ENCODE measurements at regions not wholly inside any gene's neighbourhood (a gene's known extent, or its start where the extent isn't known, plus 50 kb on each side); places are given as distances from the start of the nearest gene placed in this dataset.
"Not testable (repeated sequence)": the region's sequence is repeated elsewhere in the genome, so short reads cannot be mapped to it uniquely, and the experiment has no call there.

DNA sequence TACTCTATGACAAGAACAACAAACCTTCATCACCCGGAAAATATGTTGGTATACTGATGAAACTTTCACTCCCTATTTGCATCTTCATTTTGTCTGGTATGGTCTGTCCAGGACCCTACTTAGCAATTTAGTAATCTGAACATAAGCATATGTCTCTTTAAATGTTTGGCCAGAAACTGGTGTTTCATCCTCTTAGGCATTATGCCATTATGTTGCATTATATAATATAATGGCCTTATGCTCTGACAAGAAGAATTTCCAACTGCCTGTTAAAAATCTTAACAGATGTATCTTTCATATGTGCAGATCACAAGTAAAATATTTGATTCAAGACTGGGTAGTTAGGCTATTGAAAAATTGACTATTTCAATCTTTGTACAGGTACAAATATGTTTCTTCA lies 610.6 kb upstream of the PRR20A start:
- no peak overlapping the region for H3K27ac ChIP-seq
- ChIA-PET POLR2A (ENCODE audit: low non-redundant PET) (no interaction called here), CTCF (no interaction called here)
- no peak for DNase-seq (ENCODE audit: low spot score)
- TF ChIP-seq, protein P1, sequence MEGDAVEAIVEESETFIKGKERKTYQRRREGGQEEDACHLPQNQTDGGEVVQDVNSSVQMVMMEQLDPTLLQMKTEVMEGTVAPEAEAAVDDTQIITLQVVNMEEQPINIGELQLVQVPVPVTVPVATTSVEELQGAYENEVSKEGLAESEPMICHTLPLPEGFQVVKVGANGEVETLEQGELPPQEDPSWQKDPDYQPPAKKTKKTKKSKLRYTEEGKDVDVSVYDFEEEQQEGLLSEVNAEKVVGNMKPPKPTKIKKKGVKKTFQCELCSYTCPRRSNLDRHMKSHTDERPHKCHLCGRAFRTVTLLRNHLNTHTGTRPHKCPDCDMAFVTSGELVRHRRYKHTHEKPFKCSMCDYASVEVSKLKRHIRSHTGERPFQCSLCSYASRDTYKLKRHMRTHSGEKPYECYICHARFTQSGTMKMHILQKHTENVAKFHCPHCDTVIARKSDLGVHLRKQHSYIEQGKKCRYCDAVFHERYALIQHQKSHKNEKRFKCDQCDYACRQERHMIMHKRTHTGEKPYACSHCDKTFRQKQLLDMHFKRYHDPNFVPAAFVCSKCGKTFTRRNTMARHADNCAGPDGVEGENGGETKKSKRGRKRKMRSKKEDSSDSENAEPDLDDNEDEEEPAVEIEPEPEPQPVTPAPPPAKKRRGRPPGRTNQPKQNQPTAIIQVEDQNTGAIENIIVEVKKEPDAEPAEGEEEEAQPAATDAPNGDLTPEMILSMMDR (conservative IDR thresholded peaks at IDR 0.05; ENCODE audit: low read depth), result no peak

DNA sequence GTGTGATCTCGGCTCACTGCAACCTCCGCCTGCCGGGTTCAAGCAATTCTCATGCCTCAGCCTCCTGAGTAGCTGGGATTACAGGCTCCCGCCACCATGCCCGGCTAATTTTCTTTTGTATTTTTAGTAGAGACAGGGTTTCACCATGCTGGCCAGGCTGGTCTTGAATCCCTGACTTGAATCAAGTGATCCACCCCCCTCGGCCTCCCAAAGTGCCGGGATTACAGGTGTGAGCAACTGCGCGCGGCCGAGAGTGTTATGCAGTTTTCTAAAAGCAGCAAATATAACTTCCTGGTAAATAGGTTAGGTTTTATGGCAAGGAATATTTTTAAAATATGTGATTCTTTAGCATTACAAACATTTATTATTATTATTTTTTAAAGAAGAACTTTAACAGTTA lies 592.8 kb upstream of the PRR20A start:
- H3K27ac ChIP-seq; DNase-seq (ENCODE audit: low spot score); POLR2A ChIA-PET (ENCODE audit: low non-redundant PET); CTCF ChIA-PET: not testable (repeated sequence)

DNA sequence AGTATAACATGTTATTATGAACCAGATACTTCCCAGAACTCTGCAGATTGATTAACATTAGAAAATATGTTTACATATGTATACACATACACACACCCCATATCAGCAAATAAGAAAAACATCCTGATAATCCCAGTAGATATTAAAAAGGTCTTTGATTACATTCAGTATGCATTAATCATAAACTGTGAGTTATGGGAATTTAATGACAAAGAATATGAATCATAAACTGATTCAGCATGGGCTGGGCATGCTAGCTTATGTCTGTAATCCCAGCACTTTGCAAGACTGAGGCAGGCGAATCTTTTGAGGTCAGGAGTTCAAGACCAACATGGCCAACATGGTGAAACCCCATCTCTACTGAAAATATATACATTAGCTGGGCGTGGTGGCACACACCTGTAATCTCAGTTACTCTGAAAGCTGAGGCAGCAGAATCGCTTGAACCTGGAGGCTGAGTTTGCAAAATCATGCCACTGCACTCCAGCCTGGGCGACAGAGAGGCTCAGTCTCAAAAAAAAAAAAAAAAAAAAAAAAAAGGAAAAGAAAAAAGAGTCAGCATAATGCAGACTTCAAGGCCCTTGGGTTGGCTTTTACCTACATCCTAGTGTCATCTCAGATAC lies 581.9 kb upstream of the PRR20A start:
- TF ChIP-seq, protein P1 (conservative IDR thresholded peaks at IDR 0.05; ENCODE audit: low read depth), result no peak
- CTCF ChIA-PET, result no interaction called here
- DNase-seq (ENCODE audit: low spot score), result peak; percentile 10
- no peak overlapping the region for H3K27ac ChIP-seq
- POLR2A ChIA-PET (ENCODE audit: low non-redundant PET), result no interaction called here

DNA sequence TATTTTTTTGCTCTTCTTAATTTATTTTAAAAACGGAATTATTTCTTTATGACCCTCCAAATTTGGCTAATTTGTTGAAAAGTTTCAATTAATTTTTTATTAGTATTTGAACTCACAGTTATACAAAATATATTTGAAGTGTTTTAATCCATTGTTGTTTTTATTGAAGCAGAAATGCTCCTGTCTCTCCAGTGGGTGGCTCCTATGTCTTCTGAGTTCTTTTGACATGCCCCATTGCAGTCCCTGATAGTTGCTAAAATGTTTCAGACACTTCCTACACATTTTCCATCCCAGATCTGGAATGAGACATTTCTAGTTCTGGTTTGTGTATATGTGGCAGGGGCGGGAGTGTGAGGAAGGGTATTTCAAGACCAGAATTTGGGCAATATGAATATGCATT lies 579.4 kb upstream of the PRR20A start:
- TF ChIP-seq, protein P1 (conservative IDR thresholded peaks at IDR 0.05; ENCODE audit: low read depth), result 0 out of 2 replicates have a peak, but pooled peaks have one; percentile 16
- no peak overlapping the region for H3K27ac ChIP-seq
- POLR2A ChIA-PET (ENCODE audit: low non-redundant PET), result no interaction called here
- DNase-seq (ENCODE audit: low spot score), result peak; percentile 3
- CTCF ChIA-PET, result no interaction called here

DNA sequence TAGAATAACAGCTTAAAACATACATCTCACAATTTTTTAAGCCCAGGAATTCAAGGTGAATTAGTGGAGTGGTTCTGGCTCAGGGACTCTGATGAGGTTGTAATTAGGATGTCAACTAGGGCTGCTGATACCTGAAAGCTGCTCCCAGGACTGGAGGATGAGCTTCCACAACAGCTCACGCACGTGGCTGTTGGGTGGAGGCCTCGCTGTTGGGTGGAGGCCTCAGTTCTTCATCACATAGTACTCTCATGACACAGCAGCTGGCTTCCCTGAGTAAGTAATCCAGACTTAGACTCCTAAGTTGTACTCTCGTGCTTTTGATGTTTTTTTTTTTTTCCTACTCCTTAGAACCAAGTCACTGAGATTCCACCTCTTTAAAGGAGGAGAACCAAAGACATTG lies 577.1 kb upstream of the PRR20A start:
- POLR2A ChIA-PET (ENCODE audit: low non-redundant PET), result no interaction called here
- CTCF ChIA-PET, result interaction anchor here (0.6 kb wide), 1 partner anchor 1064 kb away, joined by 3 read pairs; no protein-coding TSS in a partner anchor
- no peak overlapping the region for H3K27ac ChIP-seq
- TF ChIP-seq, protein P1 (conservative IDR thresholded peaks at IDR 0.05; ENCODE audit: low read depth), result no peak
- DNase-seq (ENCODE audit: low spot score), result no peak

DNA sequence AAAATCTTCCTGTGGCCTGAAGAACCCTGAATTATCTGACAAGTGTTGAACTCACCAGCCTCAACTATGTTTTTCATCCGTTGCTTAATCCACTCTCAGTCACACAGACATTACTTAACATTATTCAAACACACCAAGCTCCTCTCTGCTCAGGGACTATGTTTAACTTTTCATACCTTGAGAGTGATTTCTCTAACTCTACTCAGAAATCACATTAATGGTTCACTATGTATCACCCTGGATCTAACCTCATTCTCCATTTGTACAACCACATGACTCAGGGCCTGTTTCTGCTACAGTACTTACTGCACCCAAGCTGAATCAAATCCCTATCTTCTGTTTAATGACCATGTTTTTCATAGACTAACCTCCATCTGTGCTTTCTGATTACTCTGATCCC lies 553.7 kb upstream of the PRR20A start:
- ChIA-PET CTCF (no interaction called here), POLR2A (ENCODE audit: low non-redundant PET) (no interaction called here)
- DNase-seq (ENCODE audit: low spot score), result no peak

DNA sequence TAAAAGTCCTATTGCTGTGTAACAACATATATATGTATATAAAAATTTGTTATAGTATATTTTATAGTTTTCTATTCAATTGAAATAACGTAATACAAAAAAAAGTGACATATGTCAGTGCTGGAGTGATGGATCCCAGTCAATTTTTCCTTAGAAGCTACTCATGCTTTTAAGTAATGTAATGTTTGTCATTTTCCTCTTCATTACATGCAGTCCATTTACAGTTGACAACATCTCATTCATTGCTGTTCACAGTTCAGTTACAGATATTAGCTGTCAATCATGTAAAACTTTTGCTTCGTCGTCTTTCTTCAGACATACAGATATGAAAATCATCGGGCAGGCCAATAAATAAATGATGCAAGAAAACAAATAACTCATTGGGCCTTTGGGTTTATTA lies 525.1 kb upstream of the PRR20A start:
- H3K27ac ChIP-seq, result no peak overlapping the region
- DNase-seq (ENCODE audit: low spot score), result no peak
- POLR2A ChIA-PET (ENCODE audit: low non-redundant PET), result no interaction called here
- CTCF ChIA-PET, result no interaction called here
- TF ChIP-seq, protein P1 (conservative IDR thresholded peaks at IDR 0.05; ENCODE audit: low read depth), result no peak

More for the DNA sequence above, 553.7 kb upstream of the PRR20A start:
- TF ChIP-seq, protein P1 (conservative IDR thresholded peaks at IDR 0.05; ENCODE audit: low read depth), result no peak
- H3K27ac ChIP-seq, result no peak overlapping the region

Measured in RWPE1 (cell line).